ENCODE measurements at regions not wholly inside any gene's neighbourhood (a gene's known extent, or its start where the extent isn't known, plus 50 kb on each side); places are given as distances from the start of the nearest gene placed in this dataset.

DNA sequence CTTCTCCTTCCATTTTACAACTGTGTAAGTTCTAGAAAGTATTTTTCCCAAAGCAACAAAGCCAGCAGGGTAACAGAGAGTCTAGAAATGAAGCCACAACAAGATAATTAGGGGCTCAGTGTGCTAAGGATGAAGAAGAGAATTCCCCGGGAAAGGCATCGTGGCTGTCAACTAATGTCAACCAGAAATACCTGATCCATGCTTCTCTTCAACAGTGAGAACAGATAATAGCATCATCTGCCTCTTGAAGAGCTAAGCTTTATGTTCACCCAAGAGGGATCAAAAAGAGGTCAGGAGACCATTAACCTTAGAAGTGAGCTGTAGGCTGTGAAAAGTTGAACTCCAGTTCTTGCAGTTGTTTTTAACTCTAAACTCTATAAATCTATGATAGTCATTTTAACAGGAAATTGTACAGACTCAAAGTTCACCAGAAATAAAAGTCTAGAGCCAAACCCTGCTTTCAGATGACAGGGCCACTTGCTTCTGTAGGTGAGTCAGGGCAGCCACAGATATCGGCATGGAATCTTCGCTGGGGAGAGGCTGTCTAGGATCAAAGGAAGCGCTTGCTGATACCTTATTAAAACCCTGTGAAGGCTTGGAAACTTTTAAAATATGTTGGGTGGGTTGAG is 540.7 kb upstream of the ID2 start:
- Histone ChIP-seq H3K4me2 (ENCODE audit: low read length) (no peak overlapping the region), H3K14ac (ENCODE audit: low read length) (no peak overlapping the region), H3K4me3 (ENCODE audit: low read depth, low read length) (no peak overlapping the region), H2BK12ac (ENCODE audit: low read length) (no peak overlapping the region), H3K79me2 (ENCODE audit: control insufficient read depth, insufficient read depth, low read length, poor library complexity) (no peaks in the 10 kb centered on the region), H4K12ac (ENCODE audit: low read depth, low read length) (no peak overlapping the region), H2AFZ (ENCODE audit: insufficient read depth, low read length, poor library complexity) (no peak overlapping the region), H3K18ac (ENCODE audit: low read length) (no peak overlapping the region), H3K79me1 (ENCODE audit: low read length) (no peaks in the 10 kb centered on the region), H3K9me3 (ENCODE audit: insufficient read depth, low read depth, low read length) (no peaks in the 10 kb centered on the region), H4K91ac (ENCODE audit: low read depth, low read length) (no peak overlapping the region), H2BK5ac (ENCODE audit: low read depth, low read length, poor library complexity) (no peak overlapping the region), H3K9ac (ENCODE audit: low read length) (no peak overlapping the region), H3K4ac (ENCODE audit: low read depth, low read length) (no peak overlapping the region), H3K23ac (ENCODE audit: low read length) (no peak overlapping the region), H2AK5ac (ENCODE audit: low read length) (no peak overlapping the region), H2BK120ac (ENCODE audit: insufficient read depth, low read length, poor library complexity) (no peak overlapping the region), H3K27me3 (ENCODE audit: insufficient read depth, low read length) (no peaks in the 10 kb centered on the region), H3K4me1 (ENCODE audit: control insufficient read depth in 1 of 2, insufficient read depth in 2 of 2, low read length in 2 of 2) (no peaks in the 10 kb centered on the region), H4K8ac (ENCODE audit: low read depth, low read length) (no peak overlapping the region), H3K27ac (ENCODE audit: low read depth, low read length) (no peak overlapping the region), H3K36me3 (ENCODE audit: control insufficient read depth in 1 of 2, insufficient read depth in 2 of 2, low read length in 2 of 2) (no peaks in the 10 kb centered on the region)
- WGBS (ENCODE audit: extremely low coverage, insufficient coverage, insufficient read length): no CpG with 5 or more reads among the region's 5 CpGs
- DNase-seq: no peak

GRCh38 chr2:8141780-8142179 is 540.1 kb upstream of the ID2 start:
- Histone ChIP-seq H3K79me1 (ENCODE audit: low read length) (no peaks in the 10 kb centered on the region), H4K12ac (ENCODE audit: low read depth, low read length) (no peak overlapping the region), H3K4me3 (ENCODE audit: low read depth, low read length) (no peak overlapping the region), H3K4ac (ENCODE audit: low read depth, low read length) (no peak overlapping the region), H2AFZ (ENCODE audit: insufficient read depth, low read length, poor library complexity) (no peak overlapping the region), H3K36me3 (ENCODE audit: control insufficient read depth in 1 of 2, insufficient read depth in 2 of 2, low read length in 2 of 2) (no peaks in the 10 kb centered on the region), H3K14ac (ENCODE audit: low read length) (no peak overlapping the region), H3K4me1 (ENCODE audit: control insufficient read depth in 1 of 2, insufficient read depth in 2 of 2, low read length in 2 of 2) (no peaks in the 10 kb centered on the region), H3K27me3 (ENCODE audit: insufficient read depth, low read length) (no peaks in the 10 kb centered on the region), H3K79me2 (ENCODE audit: control insufficient read depth, insufficient read depth, low read length, poor library complexity) (no peaks in the 10 kb centered on the region), H3K27ac (ENCODE audit: low read depth, low read length) (no peak overlapping the region), H2BK120ac (ENCODE audit: insufficient read depth, low read length, poor library complexity) (no peak overlapping the region), H3K9ac (ENCODE audit: low read length) (no peak overlapping the region), H4K8ac (ENCODE audit: low read depth, low read length) (no peak overlapping the region), H4K91ac (ENCODE audit: low read depth, low read length) (no peak overlapping the region), H3K18ac (ENCODE audit: low read length) (no peak overlapping the region), H2BK12ac (ENCODE audit: low read length) (no peak overlapping the region), H2BK5ac (ENCODE audit: low read depth, low read length, poor library complexity) (no peak overlapping the region), H2AK5ac (ENCODE audit: low read length) (no peak overlapping the region), H3K23ac (ENCODE audit: low read length) (no peak overlapping the region), H3K4me2 (ENCODE audit: low read length) (no peak overlapping the region), H3K9me3 (ENCODE audit: insufficient read depth, low read depth, low read length) (no peaks in the 10 kb centered on the region)
- DNase-seq: no peak
- WGBS (ENCODE audit: extremely low coverage, insufficient coverage, insufficient read length): no CpG with 5 or more reads among the region's 6 CpGs

- Histone ChIP-seq H2AK5ac (ENCODE audit: low read length) (no peak overlapping the region), H3K27me3 (ENCODE audit: insufficient read depth, low read length) (no peaks in the 10 kb centered on the region), H4K91ac (ENCODE audit: low read depth, low read length) (no peak overlapping the region), H2AFZ (ENCODE audit: insufficient read depth, low read length, poor library complexity) (no peak overlapping the region), H3K4ac (ENCODE audit: low read depth, low read length) (no peak overlapping the region), H3K79me2 (ENCODE audit: control insufficient read depth, insufficient read depth, low read length, poor library complexity) (no peaks in the 10 kb centered on the region), H3K18ac (ENCODE audit: low read length) (no peak overlapping the region), H3K14ac (ENCODE audit: low read length) (no peak overlapping the region), H3K23ac (ENCODE audit: low read length) (no peak overlapping the region), H3K4me2 (ENCODE audit: low read length) (no peak overlapping the region), H3K4me3 (ENCODE audit: low read depth, low read length) (no peak overlapping the region), H4K8ac (ENCODE audit: low read depth, low read length) (no peak overlapping the region), H4K12ac (ENCODE audit: low read depth, low read length) (no peak overlapping the region), H3K27ac (ENCODE audit: low read depth, low read length) (no peak overlapping the region), H2BK120ac (ENCODE audit: insufficient read depth, low read length, poor library complexity) (no peak overlapping the region), H3K9me3 (ENCODE audit: insufficient read depth, low read depth, low read length) (no peaks in the 10 kb centered on the region), H3K36me3 (ENCODE audit: control insufficient read depth in 1 of 2, insufficient read depth in 2 of 2, low read length in 2 of 2) (no peaks in the 10 kb centered on the region), H2BK5ac (ENCODE audit: low read depth, low read length, poor library complexity) (no peak overlapping the region), H2BK12ac (ENCODE audit: low read length) (no peak overlapping the region), H3K4me1 (ENCODE audit: control insufficient read depth in 1 of 2, insufficient read depth in 2 of 2, low read length in 2 of 2) (no peaks in the 10 kb centered on the region), H3K9ac (ENCODE audit: low read length) (no peak overlapping the region), H3K79me1 (ENCODE audit: low read length) (no peaks in the 10 kb centered on the region)
- DNase-seq: no peak
- WGBS (ENCODE audit: extremely low coverage, insufficient coverage, insufficient read length): no CpG with 5 or more reads among the region's 1 CpG
Observed at GRCh38 chr2:8142461-8142860, 539.4 kb upstream of the ID2 start.

- H3K23ac ChIP-seq (ENCODE audit: low read length): no peak overlapping the region
- no peaks in the 10 kb centered on the region for H3K4me1 ChIP-seq (ENCODE audit: control insufficient read depth in 1 of 2, insufficient read depth in 2 of 2, low read length in 2 of 2)
- no peaks in the 10 kb centered on the region for H3K79me1 ChIP-seq (ENCODE audit: low read length)
- no peak overlapping the region for H2BK120ac ChIP-seq (ENCODE audit: insufficient read depth, low read length, poor library complexity)
- H3K9ac ChIP-seq (ENCODE audit: low read length): no peak overlapping the region
- no peak overlapping the region for H3K4me2 ChIP-seq (ENCODE audit: low read length)
- no peak overlapping the region for H3K4ac ChIP-seq (ENCODE audit: low read depth, low read length)
- H4K8ac ChIP-seq (ENCODE audit: low read depth, low read length): no peak overlapping the region
- no peak overlapping the region for H4K91ac ChIP-seq (ENCODE audit: low read depth, low read length)
- peaks cover 2% of the 10 kb centered on the region for H3K9me3 ChIP-seq (ENCODE audit: insufficient read depth, low read depth, low read length)
- H3K27me3 ChIP-seq (ENCODE audit: insufficient read depth, low read length): no peaks in the 10 kb centered on the region
- no peak overlapping the region for H2AK5ac ChIP-seq (ENCODE audit: low read length)
- DNase-seq: no peak
- no peak overlapping the region for H2BK5ac ChIP-seq (ENCODE audit: low read depth, low read length, poor library complexity)
- no peak overlapping the region for H2BK12ac ChIP-seq (ENCODE audit: low read length)
- no peak overlapping the region for H3K4me3 ChIP-seq (ENCODE audit: low read depth, low read length)
- no peaks in the 10 kb centered on the region for H3K36me3 ChIP-seq (ENCODE audit: control insufficient read depth in 1 of 2, insufficient read depth in 2 of 2, low read length in 2 of 2)
- H3K14ac ChIP-seq (ENCODE audit: low read length): no peak overlapping the region
- no peak overlapping the region for H3K27ac ChIP-seq (ENCODE audit: low read depth, low read length)
- no peak overlapping the region for H4K12ac ChIP-seq (ENCODE audit: low read depth, low read length)
- no peaks in the 10 kb centered on the region for H3K79me2 ChIP-seq (ENCODE audit: control insufficient read depth, insufficient read depth, low read length, poor library complexity)
- H3K18ac ChIP-seq (ENCODE audit: low read length): no peak overlapping the region
- H2AFZ ChIP-seq (ENCODE audit: insufficient read depth, low read length, poor library complexity): no peak overlapping the region
- WGBS (ENCODE audit: extremely low coverage, insufficient coverage, insufficient read length): no CpG with 5 or more reads among the region's 2 CpGs
Observed at GRCh38 chr2:8144131-8144631, 537.7 kb upstream of the ID2 start.

Data from trophoblast cell (in vitro differentiated cells and primary cell).